Loucy (cell line): ENCODE measurements at regions not wholly inside any gene's neighbourhood (a gene's known extent, or its start where the extent isn't known, plus 50 kb on each side); places are given as distances from the start of the nearest gene placed in this dataset.

Source experiments
- CTCF ChIP-seq: fragments of 200-600 bp; sonication (generic); conservative IDR thresholded peaks from 2 replicates; pipeline ENCODE4 v1.5.1; 2014; ENCODE audit warnings: mild to moderate bottlenecking, antibody characterized with exemption, low read length
- EZH2phosphoT487 ChIP-seq: fragments of 200-600 bp; IDR thresholded peaks from 2 replicates; pipeline ENCODE4 v1.6.1; 2018; ENCODE audit warnings: antibody characterized with exemption, mild to moderate bottlenecking, moderate library complexity, borderline replicate concordance

- no peak for TF ChIP-seq CTCF
- no peak for TF ChIP-seq EZH2phosphoT487
These were observed 195.4 kb downstream of the HAUS1 start for GRCh38 chr18:46299465-46300008.
